ENCODE measurements at regions not wholly inside any gene's neighbourhood (a gene's known extent, or its start where the extent isn't known, plus 50 kb on each side); places are given as distances from the start of the nearest gene placed in this dataset.

DNA sequence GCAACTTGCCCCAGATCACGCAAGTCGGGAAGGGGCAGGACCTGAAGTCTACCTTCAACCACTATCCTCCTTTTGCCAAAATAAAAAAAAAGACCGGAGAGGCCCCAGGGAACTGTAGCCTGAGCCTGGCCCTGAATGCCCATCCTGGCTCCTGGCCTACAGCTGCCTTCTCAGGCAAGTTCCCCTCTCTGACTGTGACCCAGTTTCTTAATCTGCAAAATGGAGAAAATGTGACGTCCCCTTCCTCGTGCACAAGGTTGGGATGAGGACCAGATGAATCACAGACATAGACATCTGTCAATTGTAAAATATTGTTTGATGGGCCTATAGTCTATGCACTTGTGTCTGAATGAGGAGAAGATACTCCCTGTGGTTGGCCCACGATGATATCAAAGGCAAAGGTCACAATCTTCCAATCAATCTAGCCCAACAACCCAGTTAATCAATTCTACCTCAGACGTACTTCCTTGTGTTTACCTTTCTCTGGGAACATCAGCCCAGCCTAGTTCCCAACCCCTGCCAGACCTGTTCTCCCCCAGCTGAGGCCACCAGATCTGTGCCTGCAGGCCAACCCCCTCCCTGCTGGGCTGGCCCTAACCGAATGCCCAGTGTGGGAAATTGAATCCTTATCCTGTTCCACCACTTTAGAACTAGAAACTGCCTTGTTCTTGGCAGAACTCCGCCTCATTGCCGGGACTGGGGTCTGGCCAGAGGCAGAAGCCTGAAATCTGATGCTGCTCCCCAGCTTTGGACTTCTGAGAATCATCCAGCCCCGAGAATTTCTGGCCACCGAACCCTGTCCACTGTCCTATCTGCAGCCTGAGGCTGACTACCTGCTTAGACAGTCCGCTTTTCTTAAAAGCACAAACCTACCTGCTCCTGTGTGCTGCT is 101.8 kb upstream of the LIPC start:
- peaks cover 12 to 23% (median 22%) of the 10 kb centered on the region in 3 donors for H3K4me1 ChIP-seq
- no peaks in the 10 kb centered on the region for H3K9me3 ChIP-seq
- no peak overlapping the region for H3K4me3 ChIP-seq
- H3K27me3 ChIP-seq: peaks cover 0 to 4% (median 0%) of the 10 kb centered on the region in 4 donors
- FAIRE-seq: no peak
- H3K27ac ChIP-seq: peak overlapping the region; percentile 1 to 89 (median 44)
- TF ChIP-seq, protein P1, sequence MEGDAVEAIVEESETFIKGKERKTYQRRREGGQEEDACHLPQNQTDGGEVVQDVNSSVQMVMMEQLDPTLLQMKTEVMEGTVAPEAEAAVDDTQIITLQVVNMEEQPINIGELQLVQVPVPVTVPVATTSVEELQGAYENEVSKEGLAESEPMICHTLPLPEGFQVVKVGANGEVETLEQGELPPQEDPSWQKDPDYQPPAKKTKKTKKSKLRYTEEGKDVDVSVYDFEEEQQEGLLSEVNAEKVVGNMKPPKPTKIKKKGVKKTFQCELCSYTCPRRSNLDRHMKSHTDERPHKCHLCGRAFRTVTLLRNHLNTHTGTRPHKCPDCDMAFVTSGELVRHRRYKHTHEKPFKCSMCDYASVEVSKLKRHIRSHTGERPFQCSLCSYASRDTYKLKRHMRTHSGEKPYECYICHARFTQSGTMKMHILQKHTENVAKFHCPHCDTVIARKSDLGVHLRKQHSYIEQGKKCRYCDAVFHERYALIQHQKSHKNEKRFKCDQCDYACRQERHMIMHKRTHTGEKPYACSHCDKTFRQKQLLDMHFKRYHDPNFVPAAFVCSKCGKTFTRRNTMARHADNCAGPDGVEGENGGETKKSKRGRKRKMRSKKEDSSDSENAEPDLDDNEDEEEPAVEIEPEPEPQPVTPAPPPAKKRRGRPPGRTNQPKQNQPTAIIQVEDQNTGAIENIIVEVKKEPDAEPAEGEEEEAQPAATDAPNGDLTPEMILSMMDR (IDR thresholded peaks at IDR 0.05): no peak
- no peaks in the 10 kb centered on the region for H3K36me3 ChIP-seq
- intact Hi-C loops (cut with DNase I): no loop called here
- DNase-seq: peak in 5 of 6 donors; percentile 47 to 68 (median 58)
- 52 to 54% methylated on average over 13 of the region's 13 CpGs for WGBS, 2 donors
- peak; percentile 39 to 68 (median 50) for ATAC-seq

- intact Hi-C loops (cut with DNase I): no loop called here
- TF ChIP-seq, protein P1 (IDR thresholded peaks at IDR 0.05): no peak
- no peaks in the 10 kb centered on the region for H3K9me3 ChIP-seq
- no peak for FAIRE-seq
- no peak overlapping the region for H3K4me3 ChIP-seq
- no peak for DNase-seq
- H3K4me1 ChIP-seq: peaks cover 12 to 23% (median 22%) of the 10 kb centered on the region in 3 donors
- H3K36me3 ChIP-seq: no peaks in the 10 kb centered on the region
- 58 to 64% methylated on average over 8 of the region's 8 CpGs for WGBS, 2 donors
- no peak for ATAC-seq
- peaks cover 0 to 4% (median 0%) of the 10 kb centered on the region in 4 donors for H3K27me3 ChIP-seq
- peak overlapping the region; percentile 1 to 89 (median 44) for H3K27ac ChIP-seq
Measured at GRCh38 chr15:58330741-58331559, 100.8 kb upstream of the LIPC start.

DNA sequence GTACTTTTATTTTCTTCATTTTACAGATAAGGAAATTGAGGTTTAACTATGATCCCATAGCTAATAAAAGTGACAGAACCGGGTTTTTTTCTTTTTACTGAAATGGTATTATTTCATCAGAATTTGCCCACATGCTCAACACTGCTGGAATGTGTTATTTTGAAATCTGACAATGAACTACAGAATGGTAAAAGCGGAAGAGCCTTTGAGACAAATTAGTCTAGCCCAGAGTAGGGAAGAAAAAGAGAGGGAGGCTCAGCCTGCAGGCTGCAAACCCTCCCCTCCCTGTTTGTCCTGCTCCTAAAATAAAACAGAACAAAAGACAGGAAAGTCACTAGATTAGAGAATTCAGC is 100.3 kb upstream of the LIPC start:
- peak overlapping the region; percentile 17 to 89 (median 78) for H3K27ac ChIP-seq
- WGBS, 2 donors: 52 to 62% methylated on average over 2 of the region's 2 CpGs
- no peaks in the 10 kb centered on the region for H3K36me3 ChIP-seq
- no peak for FAIRE-seq
- intact Hi-C loops (cut with DNase I): no loop called here
- peaks cover 0 to 4% (median 0%) of the 10 kb centered on the region in 4 donors for H3K27me3 ChIP-seq
- no peak for DNase-seq
- peak in 3 of 4 donors; percentile 9 to 49 (median 15) for ATAC-seq
- no peaks in the 10 kb centered on the region for H3K9me3 ChIP-seq
- TF ChIP-seq, protein P1 (IDR thresholded peaks at IDR 0.05): no peak
- no peak overlapping the region for H3K4me3 ChIP-seq
- H3K4me1 ChIP-seq: peaks cover 12 to 23% (median 22%) of the 10 kb centered on the region in 3 donors

DNA sequence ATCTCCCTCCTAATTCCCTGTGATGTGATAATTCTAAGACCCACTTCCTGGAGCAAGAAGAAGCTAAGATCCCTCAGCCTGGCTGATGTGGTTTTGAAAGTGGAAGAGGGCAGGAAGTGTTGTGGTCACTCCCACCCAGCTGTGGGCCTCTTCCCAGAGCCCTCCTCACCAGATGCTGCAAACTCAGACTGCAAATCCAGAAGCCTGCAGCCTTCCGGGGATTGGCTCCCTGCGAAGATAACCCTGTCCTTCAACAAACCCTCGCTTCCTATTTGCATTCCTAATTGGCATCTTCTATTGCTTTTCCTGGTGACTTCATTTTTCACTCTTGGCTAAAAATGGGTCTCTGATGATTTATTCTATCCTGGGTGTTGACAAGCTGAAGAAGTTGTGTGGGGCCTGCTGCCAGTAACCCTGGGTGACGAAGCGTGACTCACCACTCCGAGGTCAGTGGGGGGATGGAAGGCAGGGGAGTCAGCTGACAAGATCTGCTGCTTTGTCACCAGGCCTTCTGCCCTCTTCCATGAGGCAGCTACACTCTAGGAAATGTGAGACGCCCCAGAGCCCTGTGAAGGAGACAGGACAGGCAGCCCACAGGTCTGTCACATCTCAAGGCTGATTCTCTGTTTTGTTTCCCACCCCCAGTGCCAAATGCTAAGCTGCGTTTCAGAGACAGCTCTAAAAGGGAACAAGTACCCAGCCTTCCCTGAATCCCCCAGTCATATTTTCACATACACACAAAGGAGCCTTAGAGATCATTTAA is 99.7 kb upstream of the LIPC start:
- peak overlapping the region; percentile 73 to 89 (median 78) for H3K27ac ChIP-seq
- FAIRE-seq (peak; percentile 51), ATAC-seq (peak; percentile 91 to 97 (median 95)), DNase-seq (peak; percentile 83 to 96 (median 94))
- no peak overlapping the region for H3K4me3 ChIP-seq
- TF ChIP-seq, protein P1 (IDR thresholded peaks at IDR 0.05): no peak
- no peaks in the 10 kb centered on the region for H3K36me3 ChIP-seq
- no peaks in the 10 kb centered on the region for H3K9me3 ChIP-seq
- intact Hi-C loops (cut with DNase I): no loop called here
- 14 to 19% methylated on average over 8 of the region's 8 CpGs for WGBS, 2 donors
- peaks cover 12 to 23% (median 22%) of the 10 kb centered on the region in 3 donors for H3K4me1 ChIP-seq
- peaks cover 0 to 4% (median 0%) of the 10 kb centered on the region in 4 donors for H3K27me3 ChIP-seq
